ENCODE measurements at regions not wholly inside any gene's neighbourhood (a gene's known extent, or its start where the extent isn't known, plus 50 kb on each side); places are given as distances from the start of the nearest gene placed in this dataset.

GRCh38 chr3:120838441-120839091, 69.4 kb upstream of the STXBP5L start:
- DNase-seq (ENCODE audit: low read depth) = no peak

- DNase-seq (ENCODE audit: low read depth) = no peak
These were observed 68.9 kb upstream of the STXBP5L start for GRCh38 chr3:120839120-120839519.

GRCh38 chr3:120841264-120841663, 66.7 kb upstream of the STXBP5L start:
- DNase-seq (ENCODE audit: low read depth) = no peak

GRCh38 chr3:120846073-120846472, 61.9 kb upstream of the STXBP5L start:
- DNase-seq (ENCODE audit: low read depth) = no peak

GRCh38 chr3:120848503-120848902, 59.5 kb upstream of the STXBP5L start:
- DNase-seq (ENCODE audit: low read depth) = no peak

GRCh38 chr3:120850381-120851295, 57.4 kb upstream of the STXBP5L start:
- no peak for DNase-seq (ENCODE audit: low read depth)

GRCh38 chr3:120852412-120852811, 55.6 kb upstream of the STXBP5L start:
- no peak for DNase-seq (ENCODE audit: low read depth)

- DNase-seq (ENCODE audit: low read depth) = no peak
These were observed 54.6 kb upstream of the STXBP5L start for GRCh38 chr3:120853416-120853815.

GRCh38 chr3:120854908-120855526, 53.0 kb upstream of the STXBP5L start:
- no peak for DNase-seq (ENCODE audit: low read depth)

GRCh38 chr3:120855665-120856437, 52.2 kb upstream of the STXBP5L start:
- peak; percentile 46 for DNase-seq (ENCODE audit: low read depth)

Data from HS-27A (cell line).